IPS DF 4.7 (cell line): ENCODE measurements at regions not wholly inside any gene's neighbourhood (a gene's known extent, or its start where the extent isn't known, plus 50 kb on each side); places are given as distances from the start of the nearest gene placed in this dataset.
"Not testable (repeated sequence)": the region's sequence is repeated elsewhere in the genome, so short reads cannot be mapped to it uniquely, and the experiment has no call there.

ENCODE experiments used
- DNase-seq: peaks from one replicate; pipeline ENCODE4 v3.0.0-alpha.2; 2013; ENCODE audit warnings: low spot score; ENCODE audit errors: extremely low read depth

- no peak for DNase-seq
Observed at GRCh38 chr2:191476901-191477300, 201.0 kb upstream of the NABP1 start.

GRCh38 chr2:191478799-191479679 lies 198.9 kb upstream of the NABP1 start:
- DNase-seq, result no peak

DNA sequence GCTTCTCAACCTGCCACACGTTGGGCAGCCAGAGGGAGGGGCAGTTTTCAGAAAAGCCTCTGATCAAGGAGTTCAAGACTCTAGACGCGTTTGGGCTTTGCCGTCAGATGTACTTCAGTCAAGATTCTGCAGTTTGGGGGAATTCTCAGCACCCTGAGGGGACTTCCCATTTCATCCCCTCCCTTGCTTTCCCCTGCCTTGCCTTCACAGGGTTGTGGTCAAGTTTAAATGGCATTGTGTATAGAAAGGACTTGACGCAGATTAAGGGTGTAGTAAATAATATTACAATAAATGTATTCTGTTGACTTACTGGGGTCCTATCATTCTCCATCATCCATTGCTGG lies 198.3 kb upstream of the NABP1 start:
- no peak for DNase-seq

DNA sequence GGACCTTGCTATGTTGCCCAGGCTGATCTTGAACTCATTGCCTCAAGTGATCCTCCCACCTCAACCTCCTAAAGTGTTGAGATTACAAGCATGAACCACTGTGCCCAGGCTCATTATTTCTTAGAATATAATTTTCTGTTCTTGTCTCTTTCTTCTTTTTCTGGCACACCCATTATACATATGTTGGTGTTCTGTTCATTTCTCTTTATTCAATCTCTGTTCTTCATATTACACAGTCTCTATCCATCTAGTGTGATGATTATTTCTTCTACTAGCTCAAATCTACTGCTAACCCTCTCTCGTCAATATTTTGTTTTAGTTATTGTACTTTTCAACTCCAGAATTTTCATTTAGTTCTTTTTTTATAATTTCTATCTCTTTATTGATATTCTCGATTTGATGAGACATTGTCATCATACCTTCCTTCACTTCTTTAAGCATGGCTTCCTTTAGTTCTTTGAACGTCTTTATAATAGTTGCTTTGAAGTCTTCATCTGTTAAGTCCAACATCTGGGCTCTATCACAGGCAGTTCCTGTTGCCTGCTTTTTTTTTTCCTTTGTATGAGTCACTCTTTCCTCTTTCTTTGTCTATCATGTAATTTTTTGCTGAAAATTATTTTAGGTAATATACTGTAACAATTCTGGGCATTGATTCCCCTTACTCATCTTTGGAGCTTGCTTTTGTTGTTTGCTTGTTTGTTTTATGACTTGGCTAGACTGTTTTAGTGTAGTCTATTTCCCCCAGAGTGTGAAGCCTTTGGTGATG lies 196.4 kb upstream of the NABP1 start:
- DNase-seq, result no peak

- DNase-seq, result no peak
Observed at GRCh38 chr2:191483117-191483516, 194.8 kb upstream of the NABP1 start.

DNA sequence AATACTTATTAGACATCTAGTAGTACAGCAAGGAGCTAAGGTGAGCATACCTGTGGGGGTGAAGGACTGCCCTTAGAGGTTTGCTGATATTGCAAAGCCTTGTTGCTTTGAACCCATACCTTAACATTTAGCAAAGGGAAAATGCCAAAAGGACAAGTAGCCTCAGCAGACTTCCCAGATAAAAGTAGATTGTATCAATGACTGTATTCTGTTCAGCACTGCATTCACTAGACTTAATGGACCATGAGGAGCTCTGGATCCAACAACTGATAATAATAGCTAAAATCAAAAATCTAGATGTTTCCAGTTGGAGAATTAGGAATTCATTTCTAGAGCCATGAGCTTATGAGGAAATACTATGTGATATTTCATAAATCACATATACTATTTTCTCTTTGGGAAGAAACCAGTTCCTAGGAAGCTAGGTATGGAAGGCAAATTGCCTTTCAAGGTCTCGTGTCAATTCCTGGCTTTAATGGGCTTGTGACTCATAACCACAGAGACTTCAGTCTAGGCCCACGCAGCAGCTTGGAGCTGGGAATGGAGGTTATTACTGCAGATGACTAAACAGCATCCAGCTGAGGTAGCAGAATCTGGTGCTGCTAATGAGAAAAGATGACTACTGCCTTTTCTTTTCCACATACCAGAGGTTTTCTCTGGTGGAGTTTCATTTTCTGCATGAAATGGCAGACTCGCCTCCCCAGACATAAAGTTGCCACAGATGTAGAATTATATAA lies 191.2 kb upstream of the NABP1 start:
- no peak for DNase-seq

DNA sequence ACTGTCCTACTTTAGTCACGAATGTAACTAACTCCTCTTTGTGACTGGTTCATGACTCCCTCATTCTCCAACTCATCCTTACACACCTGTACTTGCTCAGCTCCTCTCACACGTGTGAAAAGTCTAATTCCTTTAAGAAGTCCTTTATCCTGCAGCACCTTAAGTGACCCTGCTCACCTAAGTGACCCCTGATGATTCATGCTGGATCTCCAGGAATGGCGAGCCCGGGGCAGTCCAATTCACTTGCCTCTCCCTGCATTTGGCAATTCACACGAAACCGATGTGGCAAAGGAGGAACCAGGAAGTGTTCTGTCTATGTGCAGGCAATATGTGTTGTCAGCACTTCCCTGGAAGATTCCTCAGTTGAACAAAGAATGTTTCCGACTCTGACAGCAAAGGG lies 189.8 kb upstream of the NABP1 start:
- no peak for DNase-seq

GRCh38 chr2:191489177-191489576 lies 188.8 kb upstream of the NABP1 start:
- DNase-seq, result no peak

- no peak for DNase-seq
Observed at GRCh38 chr2:191496838-191497237, 181.1 kb upstream of the NABP1 start.

DNA sequence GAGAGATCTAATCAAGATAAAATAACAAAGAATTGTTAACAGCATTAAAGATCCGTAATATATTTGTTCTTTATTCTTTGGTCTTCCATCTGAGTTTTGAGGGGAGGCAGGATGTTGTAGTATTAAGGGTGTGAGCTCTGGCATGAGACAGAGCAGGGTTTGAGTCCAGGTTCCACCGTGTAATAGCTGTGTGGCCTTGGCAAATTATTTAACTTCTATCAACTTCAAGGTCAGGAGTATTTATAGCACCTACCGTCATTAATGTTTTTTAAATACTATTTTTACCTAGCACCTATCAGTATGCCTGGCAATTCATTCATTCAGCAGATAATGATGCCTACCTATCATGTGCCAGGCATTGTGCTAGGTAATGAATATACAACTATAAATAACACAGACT lies 180.1 kb upstream of the NABP1 start:
- DNase-seq, result no peak

DNA sequence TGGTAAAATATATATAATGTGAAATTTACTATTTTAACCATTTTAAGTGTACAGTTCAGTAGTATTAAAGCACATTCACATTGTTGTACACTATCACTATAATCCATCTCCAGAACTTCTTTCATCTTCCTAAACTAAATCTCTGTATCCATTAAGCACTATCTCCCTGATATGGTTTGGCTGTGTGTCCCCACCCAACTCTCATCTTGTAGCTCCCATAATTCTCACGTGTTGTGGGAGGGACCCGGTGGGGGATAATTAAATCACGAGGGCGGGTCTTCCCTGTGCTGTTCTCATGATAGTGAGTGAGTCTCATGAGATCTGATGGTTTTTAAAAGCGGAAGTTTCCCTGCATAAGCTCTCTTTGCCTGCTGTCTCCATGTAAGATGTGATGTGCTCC lies 178.9 kb upstream of the NABP1 start:
- DNase-seq, result no peak

DNA sequence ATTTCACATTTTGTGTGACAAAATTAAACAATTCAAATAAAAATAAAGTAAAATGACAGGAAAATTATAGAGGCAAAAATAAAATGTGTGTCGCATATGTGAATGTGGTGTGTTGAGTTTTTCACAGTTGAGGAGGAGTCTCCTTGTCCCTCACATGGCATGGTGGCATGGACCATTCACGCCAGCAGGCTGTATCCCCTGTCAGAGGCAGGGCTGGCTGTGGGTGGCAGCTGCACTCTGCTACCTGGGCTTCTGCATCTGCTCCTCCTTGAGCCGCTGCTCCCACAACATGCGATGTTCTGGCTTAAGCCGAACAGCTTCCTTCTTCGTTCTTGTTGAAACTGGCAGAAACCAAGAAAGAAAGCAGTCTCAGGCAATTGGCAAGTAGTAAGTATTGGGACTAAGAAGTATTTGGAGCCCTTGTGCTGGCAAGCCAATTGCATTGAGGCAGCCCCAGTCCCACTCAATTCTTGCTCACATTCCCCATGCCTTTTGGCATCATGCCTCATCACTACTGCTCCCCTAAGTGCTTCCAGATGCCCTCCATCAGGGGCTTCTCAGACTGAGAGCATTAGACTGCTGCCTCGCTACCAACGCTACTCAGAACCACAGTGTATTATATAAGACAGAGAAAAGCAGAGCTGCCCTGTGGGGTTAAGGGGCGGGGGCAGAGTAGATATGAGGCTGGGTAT lies 177.9 kb upstream of the NABP1 start:
- DNase-seq, result no peak

DNA sequence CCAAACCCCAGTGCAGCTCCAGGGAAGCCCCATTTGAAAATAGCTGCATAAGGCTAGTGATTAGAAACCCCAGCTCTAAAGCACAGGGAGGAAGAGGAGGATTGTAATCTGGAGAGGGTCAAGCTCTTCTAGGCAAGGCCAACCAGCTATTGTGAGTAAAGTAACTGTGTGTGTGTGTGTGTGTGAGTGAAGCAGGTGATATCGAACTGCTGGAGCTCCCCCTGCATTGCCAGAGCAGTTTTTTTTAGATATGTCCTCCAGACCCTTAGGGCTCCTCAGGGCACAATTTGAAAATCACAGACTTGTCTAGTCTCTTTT lies 177.4 kb upstream of the NABP1 start:
- no peak for DNase-seq

GRCh38 chr2:191500884-191501560 lies 176.9 kb upstream of the NABP1 start:
- no peak for DNase-seq

DNA sequence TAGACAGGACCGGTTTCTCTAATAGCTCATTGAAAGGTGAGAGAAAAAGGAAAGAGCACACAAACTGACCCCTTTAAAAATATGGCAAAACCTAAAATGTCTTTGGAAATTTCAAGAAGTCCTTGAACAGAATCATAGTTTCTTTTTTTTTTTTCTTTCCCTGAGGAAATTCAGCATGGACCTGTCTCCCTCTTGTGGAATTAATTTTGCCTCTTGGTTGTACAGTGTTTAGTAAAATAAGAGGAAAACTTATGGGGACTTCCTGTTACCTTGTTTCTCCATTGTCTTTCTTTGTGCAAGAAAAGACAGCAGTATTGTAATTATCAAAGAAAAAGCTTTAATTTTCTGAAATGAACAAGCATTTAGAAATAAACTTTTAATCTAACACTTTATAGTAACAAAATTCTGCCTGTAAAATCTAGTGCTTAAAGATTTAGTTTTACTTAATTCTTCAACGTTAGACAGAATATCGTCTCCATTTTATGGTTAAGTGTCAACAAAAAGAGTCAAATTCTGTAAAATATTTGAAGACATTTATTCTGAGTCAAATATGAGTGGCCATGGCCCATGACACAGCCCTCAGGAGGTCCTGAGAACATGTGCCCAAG lies 176.3 kb upstream of the NABP1 start:
- no peak for DNase-seq

DNA sequence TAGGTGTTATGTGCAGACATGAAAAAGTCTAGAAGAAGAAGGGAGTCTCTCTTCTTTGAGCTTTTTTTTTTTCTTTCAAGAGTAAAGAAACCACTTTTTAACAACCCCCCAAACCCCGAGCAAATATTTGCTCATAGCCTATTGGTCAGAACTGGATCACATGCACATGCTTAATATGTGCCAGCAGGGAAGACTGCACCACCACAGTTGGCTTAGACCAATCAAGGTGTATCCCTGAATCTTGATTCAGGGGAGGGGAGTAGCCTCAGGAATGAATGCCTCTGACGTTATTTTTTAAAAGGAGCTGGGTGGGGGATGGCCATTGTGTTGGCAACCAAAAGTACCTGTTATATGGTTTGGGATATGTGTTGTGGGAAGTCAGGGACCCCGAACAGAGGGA lies 171.4 kb upstream of the NABP1 start:
- DNase-seq, result no peak

DNA sequence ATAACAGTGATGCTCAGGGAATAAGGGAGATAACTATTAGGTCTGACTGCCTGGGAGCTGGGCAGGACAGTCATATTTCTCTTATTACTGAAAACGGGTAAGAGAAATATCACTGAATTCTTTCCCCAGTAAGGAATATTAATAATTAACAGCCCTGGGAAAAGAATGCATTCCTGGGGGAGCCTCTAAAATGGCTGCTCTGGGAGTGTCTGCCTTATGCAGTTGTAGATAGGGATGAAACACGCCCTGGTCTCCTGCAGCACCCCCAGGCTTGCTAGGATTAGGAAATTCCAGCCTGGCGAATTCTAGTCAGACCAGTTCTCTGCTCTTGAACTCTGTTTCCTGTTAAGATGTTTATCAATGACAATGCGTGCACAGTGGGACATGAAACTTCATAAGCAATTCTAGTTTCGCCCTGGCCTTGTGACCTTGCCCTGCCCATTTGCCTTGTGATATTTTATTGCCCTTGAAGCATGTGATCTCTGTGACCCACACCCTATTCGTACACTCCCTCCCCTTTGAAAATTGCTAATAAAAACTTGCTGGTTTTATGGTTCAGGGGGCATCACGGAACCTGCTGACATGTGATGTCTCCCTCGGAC lies 170.6 kb upstream of the NABP1 start:
- not testable (repeated sequence) for DNase-seq

GRCh38 chr2:191508738-191509137 lies 169.2 kb upstream of the NABP1 start:
- no peak for DNase-seq

GRCh38 chr2:191512216-191512835 lies 165.6 kb upstream of the NABP1 start:
- no peak for DNase-seq

- no peak for DNase-seq
Observed at GRCh38 chr2:191512874-191513273, 165.1 kb upstream of the NABP1 start.
